ENCODE measurements at regions not wholly inside any gene's neighbourhood (a gene's known extent, or its start where the extent isn't known, plus 50 kb on each side); places are given as distances from the start of the nearest gene placed in this dataset.

DNA sequence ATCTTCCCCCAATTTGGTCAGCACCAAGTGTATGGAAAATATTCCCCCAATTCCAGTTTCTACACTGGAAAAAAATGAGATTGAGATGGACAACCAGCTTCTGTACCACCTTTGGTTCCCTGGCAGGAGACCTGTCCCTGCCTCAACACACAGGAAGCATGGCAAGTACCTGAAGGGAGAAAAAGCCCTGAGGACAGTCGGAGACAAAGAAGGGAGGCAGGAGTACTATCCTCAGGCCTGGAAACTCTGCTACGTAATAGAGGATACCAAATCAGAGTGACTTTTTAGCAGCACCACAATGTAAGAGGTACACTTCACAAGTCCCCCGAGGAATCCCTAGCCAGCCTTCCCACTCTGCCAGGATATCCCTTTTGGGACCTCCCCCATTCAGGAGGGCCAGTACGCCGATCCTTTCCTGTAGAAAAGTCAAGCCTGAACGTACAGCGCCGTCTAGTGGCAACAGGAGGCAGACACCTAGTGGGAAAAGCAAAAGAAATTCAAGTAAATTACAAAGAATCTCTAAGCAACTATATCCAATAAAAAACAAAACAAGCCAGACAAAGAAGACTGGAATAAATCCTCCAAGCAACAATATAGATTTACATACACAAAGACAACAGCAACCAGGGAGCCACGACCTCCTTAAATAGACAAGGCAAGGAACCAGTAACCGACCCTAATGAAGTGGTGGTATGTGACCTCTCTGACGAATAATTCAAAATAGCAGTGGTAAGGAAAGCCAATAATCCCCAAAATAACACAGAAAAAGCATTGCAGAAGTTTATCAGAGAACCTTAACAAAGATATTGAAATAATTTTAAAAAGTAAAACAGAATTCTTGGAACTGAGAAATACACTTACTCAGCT lies 63.3 kb upstream of the SLCO6A1 start (continued):
- TF ChIP-seq HDGF (IDR thresholded peaks at IDR 0.05) (no peak), IRF4 (IDR thresholded peaks at IDR 0.05; ENCODE audit: low read depth, low read length) (no peak), ZNF24 (IDR thresholded peaks at IDR 0.05) (no peak), TCF7 (IDR thresholded peaks at IDR 0.05; ENCODE audit: borderline replicate concordance) (no peak), SMARCA5 (IDR thresholded peaks at IDR 0.05) (no peak), RUNX3 (IDR thresholded peaks at IDR 0.05; ENCODE audit: low read length) (no peak)
- TF ChIP-seq, protein P1, sequence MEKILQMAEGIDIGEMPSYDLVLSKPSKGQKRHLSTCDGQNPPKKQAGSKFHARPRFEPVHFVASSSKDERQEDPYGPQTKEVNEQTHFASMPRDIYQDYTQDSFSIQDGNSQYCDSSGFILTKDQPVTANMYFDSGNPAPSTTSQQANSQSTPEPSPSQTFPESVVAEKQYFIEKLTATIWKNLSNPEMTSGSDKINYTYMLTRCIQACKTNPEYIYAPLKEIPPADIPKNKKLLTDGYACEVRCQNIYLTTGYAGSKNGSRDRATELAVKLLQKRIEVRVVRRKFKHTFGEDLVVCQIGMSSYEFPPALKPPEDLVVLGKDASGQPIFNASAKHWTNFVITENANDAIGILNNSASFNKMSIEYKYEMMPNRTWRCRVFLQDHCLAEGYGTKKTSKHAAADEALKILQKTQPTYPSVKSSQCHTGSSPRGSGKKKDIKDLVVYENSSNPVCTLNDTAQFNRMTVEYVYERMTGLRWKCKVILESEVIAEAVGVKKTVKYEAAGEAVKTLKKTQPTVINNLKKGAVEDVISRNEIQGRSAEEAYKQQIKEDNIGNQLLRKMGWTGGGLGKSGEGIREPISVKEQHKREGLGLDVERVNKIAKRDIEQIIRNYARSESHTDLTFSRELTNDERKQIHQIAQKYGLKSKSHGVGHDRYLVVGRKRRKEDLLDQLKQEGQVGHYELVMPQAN (conservative IDR thresholded peaks at IDR 0.05) = no peak

DNA sequence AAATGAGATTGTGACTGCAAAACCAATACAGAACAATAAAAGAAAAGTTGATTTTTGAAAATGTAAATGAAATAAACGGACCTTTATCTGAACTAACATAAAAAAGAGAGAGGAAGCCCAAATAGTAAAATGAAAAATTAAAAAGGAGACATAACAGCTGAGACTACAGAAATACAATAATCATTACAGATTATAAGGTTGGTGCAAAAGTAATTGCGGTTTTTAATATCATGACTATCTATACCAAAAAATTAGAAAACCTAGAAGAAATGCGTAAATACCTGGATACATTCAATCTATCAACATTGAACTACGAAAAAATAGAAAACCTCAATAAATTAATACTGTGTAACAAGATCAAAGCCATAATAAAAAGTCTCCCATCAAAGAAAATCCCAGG lies 71.9 kb upstream of the SLCO6A1 start:
- BruUV-seq (replicated peaks) = no TSS peak
- intact Hi-C loops (cut with micrococcal nuclease; ENCODE audit: unreplicated experiment) = no loop called here
- 21% methylated on average over 4 of the region's 4 CpGs for whole genome bisulfite sequencing (ENCODE audit: insufficient coverage, insufficient replicate concordance, low lambda C conversion rate, missing lambda C conversion rate)

More for the DNA sequence above, 71.9 kb upstream of the SLCO6A1 start:
- ChIA-PET CTCF (no interaction called here), POLR2A (no interaction called here), RAD21 (ENCODE audit: unreplicated experiment) (no interaction called here), SMC1A (ENCODE audit: uncharacterized antibody, unreplicated experiment) (no interaction called here)
- H3K9me3 ChIP-seq (replicated peaks; ENCODE audit: control insufficient read depth, insufficient read depth, low read length) = no peaks in the 10 kb centered on the region
- H3K4me2 ChIP-seq (ENCODE audit: control insufficient read depth, insufficient read depth) = no peak overlapping the region
- no peaks in the 10 kb centered on the region for H4K20me1 ChIP-seq (ENCODE audit: control insufficient read depth, insufficient read depth)
- H3K27me3 ChIP-seq (replicated peaks in 1 of 2; ENCODE audit: control insufficient read depth in 2 of 2, insufficient read depth in 2 of 2, low read length in 1 of 2) = no peaks in the 10 kb centered on the region
- H2AFZ ChIP-seq (ENCODE audit: control insufficient read depth, low read depth, low read length) = no peak overlapping the region
- no peak overlapping the region for H3K4me3 ChIP-seq
- no peaks in the 10 kb centered on the region for H3K4me1 ChIP-seq (ENCODE audit: control insufficient read depth, insufficient read depth, low read length)
- H3K36me3 ChIP-seq (ENCODE audit: control insufficient read depth in 2 of 2, insufficient read depth in 2 of 2, low read length in 1 of 2) = no peaks in the 10 kb centered on the region
- no peak for FAIRE-seq
- ATAC-seq = no peak
- H3K79me2 ChIP-seq (ENCODE audit: control insufficient read depth, insufficient read depth, low read length) = no peaks in the 10 kb centered on the region
- no peak overlapping the region for H3K9ac ChIP-seq (ENCODE audit: control insufficient read depth, insufficient read depth, low read length)
- H3K27ac ChIP-seq (ENCODE audit: control insufficient read depth, insufficient read depth) = no peak overlapping the region
- TF ChIP-seq, protein P2, sequence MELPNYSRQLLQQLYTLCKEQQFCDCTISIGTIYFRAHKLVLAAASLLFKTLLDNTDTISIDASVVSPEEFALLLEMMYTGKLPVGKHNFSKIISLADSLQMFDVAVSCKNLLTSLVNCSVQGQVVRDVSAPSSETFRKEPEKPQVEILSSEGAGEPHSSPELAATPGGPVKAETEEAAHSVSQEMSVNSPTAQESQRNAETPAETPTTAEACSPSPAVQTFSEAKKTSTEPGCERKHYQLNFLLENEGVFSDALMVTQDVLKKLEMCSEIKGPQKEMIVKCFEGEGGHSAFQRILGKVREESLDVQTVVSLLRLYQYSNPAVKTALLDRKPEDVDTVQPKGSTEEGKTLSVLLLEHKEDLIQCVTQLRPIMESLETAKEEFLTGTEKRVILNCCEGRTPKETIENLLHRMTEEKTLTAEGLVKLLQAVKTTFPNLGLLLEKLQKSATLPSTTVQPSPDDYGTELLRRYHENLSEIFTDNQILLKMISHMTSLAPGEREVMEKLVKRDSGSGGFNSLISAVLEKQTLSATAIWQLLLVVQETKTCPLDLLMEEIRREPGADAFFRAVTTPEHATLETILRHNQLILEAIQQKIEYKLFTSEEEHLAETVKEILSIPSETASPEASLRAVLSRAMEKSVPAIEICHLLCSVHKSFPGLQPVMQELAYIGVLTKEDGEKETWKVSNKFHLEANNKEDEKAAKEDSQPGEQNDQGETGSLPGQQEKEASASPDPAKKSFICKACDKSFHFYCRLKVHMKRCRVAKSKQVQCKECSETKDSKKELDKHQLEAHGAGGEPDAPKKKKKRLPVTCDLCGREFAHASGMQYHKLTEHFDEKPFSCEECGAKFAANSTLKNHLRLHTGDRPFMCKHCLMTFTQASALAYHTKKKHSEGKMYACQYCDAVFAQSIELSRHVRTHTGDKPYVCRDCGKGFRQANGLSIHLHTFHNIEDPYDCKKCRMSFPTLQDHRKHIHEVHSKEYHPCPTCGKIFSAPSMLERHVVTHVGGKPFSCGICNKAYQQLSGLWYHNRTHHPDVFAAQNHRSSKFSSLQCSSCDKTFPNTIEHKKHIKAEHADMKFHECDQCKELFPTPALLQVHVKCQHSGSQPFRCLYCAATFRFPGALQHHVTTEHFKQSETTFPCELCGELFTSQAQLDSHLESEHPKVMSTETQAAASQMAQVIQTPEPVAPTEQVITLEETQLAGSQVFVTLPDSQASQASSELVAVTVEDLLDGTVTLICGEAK (IDR thresholded peaks at IDR 0.05; ENCODE audit: borderline replicate concordance) = peak; percentile 31; the same call in 1 of the 2 replicates
- no peak for TF ChIP-seq CHD4 (IDR thresholded peaks at IDR 0.05)
- in situ Hi-C loops (cut with MboI) = no loop called here
- no peak for DNase-seq (ENCODE audit: low read depth, low spot score)

Measured in GM12878 (cell line).